ENCODE measurements at regions not wholly inside any gene's neighbourhood (a gene's known extent, or its start where the extent isn't known, plus 50 kb on each side); places are given as distances from the start of the nearest gene placed in this dataset.

- TF ChIP-seq EZH2 (IDR thresholded peaks at IDR 0.05) (no peak), JUND (IDR thresholded peaks at IDR 0.05) (no peak), CTCF (IDR thresholded peaks at IDR 0.05 in 2 of 3, conservative IDR thresholded peaks at IDR 0.05 in 1 of 3; ENCODE audit: borderline replicate concordance in 1 of 3, insufficient read depth in 1 of 3, low read depth in 2 of 3, low read length in 2 of 3) (peak; percentile 36 to 68 (median 63); a peak in 5 of 6 replicates), POLR2AphosphoS5 (IDR thresholded peaks at IDR 0.05; ENCODE audit: low read depth, low read length) (no peak), ZFX (IDR thresholded peaks at IDR 0.05) (no peak), REST (IDR thresholded peaks at IDR 0.05; ENCODE audit: low read depth) (no peak), SIN3A (IDR thresholded peaks at IDR 0.05; ENCODE audit: low read depth) (no peak), CBX3 (IDR thresholded peaks at IDR 0.05; ENCODE audit: low read depth) (no peak), SP1 (IDR thresholded peaks at IDR 0.05; ENCODE audit: low read depth) (no peak), POLR2A (IDR thresholded peaks at IDR 0.05; ENCODE audit: borderline replicate concordance, extremely low read depth, insufficient read depth, insufficient read length) (no peak), EZH2phosphoT487 (IDR thresholded peaks at IDR 0.05; ENCODE audit: borderline replicate concordance) (no peak)
These were observed 78.9 kb downstream of the OLIG3 start for GRCh38 chr6:137415127-137415833.
